M059J (cell line): ENCODE measurements at regions not wholly inside any gene's neighbourhood (a gene's known extent, or its start where the extent isn't known, plus 50 kb on each side); places are given as distances from the start of the nearest gene placed in this dataset.
A peak's percentile ranks its signal among the peaks of the same experiment; 100 is the strongest.
"Not testable (repeated sequence)": the region's sequence is repeated elsewhere in the genome, so short reads cannot be mapped to it uniquely, and the experiment has no call there.

ENCODE experiments used
- DNase-seq: peaks from one replicate; pipeline ENCODE4 v3.0.0-alpha.2; 2012; ENCODE audit warnings: low read depth

DNA sequence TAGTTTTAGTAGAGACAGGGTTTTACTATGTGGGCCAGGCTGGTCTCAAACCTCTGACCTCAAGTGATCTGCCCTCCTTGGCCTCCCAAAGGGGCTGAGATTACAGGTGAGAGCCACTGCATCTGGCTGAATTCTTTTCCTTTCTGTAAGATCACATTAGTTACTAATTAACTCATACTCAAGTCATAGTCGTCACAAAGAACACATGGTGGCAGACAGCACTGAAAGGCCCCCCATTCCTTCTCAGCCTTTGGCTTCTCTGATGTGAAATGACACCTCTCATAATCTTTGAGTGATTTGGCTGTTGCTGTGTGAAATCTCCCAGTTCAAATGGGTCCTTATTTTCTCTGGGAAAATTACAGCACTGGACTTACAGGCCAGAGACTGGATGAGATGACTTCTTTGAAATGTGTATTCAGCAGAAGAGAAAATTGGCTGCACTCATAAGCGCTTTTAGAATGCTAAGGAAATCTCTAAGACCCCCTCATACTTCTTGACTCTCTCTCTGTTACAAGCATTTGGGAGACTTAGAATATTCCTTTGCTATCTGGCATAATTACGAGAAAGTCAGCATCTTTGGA, 764.8 kb downstream of the RNF144A start:
- no peak for DNase-seq

DNA sequence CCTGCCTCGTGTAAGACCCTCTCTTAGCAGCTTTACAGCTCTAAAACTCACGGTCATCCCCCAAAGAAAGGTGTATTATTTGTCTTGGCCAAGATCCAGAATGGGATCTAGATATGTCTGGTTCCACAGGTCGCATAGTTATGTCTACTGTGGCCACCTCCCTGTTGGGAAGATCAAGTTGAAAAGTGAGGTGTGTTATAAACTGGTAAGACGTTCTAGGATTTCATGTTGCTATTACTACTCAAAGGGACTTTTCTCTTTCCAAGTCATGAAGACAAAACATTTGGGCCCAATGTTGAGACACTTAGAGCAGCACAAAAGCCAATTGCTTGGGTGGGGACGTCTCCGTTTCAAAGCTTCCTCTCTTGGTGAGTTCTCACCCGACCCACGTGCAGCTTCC, 766.0 kb downstream of the RNF144A start:
- no peak for DNase-seq

DNA sequence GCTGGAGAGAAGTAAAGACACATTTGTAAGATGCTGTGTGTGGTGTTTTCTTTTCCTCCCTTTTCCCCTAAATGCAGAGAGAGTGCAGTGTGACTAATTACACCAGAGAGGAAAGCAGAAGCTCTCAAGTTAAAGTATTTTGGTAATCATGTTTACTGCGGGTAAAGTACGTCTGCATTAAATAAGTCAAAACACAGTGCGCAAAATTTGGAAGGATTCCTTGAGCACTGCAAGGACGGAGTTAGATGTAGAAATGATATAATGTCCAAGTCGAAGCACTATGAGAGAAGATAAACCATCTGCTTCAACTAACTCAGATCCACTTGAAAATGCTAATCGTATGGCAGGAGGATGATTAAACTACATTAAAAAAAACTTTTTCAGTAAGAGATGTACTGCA, 766.5 kb downstream of the RNF144A start:
- DNase-seq: no peak

DNA sequence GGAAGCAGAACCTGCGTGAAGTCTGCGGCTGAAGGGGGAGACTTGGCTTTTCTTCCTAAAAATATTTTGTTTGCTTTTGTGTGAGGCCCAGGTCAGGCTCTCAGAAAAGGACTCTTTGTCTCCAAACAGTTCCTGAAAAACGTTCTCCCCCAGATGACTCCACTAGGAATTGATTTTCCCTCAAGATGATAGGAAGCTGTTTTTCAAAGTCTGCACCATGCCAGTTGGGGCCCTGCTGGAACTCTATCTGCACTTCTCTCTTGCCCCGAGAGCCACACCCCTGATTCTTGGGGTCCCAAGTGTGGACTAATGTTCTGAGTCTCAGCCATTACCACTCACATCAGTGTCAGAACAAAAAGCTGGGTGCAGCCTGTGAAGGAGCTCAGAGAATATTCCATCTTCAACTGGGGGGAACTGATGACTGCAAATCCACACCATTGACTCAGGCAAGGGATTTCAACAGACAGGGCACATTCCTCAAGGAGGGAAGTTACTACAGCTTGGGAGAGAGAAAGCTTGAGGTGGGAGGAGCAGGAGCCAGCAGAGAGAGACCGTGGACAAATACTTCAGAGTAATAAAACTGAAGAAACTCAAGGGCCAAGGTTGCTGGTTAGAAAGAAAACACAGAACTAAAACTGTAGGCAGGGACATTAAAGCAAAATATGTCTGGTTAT, 768.3 kb downstream of the RNF144A start:
- peak; percentile 13 for DNase-seq

DNA sequence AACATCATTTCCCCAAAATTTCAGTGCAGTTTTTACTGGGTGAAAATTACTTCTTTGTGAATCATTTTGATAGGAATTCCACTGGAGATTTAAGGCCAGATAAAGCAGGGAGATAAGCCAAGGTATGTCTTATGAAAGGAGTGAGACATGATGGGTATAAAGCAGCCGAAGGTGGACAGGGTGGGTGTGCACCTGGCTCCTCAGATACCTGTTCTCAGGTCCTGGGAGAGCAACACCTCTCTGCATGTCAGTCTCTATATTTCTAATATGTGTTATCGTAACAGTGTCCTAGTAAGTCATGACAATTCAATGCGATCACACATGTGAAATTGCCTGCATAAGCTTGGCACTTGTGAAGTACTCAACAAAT, 768.8 kb downstream of the RNF144A start:
- DNase-seq: peak; percentile 3

DNA sequence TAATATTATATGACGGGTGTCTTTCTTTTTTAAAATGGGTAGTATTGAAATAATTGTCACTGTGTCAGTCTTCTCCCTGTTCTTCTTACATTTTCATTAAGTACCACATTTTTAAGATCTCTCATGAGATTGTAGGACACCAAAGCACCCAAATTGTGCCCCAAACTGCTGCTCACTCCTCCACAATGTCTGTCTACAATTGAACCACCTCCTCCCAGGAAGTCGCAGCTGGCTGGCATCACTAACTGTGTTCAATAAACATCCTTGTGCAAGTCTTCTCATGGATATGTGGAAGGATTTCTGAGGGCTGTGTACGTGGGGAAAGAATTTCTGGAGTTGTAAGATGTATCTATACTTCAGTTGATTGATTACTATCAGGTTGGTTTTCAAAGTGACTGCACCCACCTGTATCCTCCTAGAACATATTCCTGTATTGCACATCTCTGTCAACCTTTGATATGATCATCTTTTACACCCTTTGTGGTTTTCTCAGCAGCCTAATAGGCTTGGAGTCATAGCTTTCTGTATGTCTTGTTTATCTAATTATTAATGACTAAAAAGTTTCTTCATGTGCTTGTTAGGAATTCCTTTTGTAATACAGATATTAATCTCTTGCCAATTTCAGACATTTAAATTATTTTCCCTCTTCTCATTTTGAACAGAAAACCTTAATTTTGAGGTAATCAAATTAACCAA, 774.9 kb downstream of the RNF144A start:
- no peak for DNase-seq

DNA sequence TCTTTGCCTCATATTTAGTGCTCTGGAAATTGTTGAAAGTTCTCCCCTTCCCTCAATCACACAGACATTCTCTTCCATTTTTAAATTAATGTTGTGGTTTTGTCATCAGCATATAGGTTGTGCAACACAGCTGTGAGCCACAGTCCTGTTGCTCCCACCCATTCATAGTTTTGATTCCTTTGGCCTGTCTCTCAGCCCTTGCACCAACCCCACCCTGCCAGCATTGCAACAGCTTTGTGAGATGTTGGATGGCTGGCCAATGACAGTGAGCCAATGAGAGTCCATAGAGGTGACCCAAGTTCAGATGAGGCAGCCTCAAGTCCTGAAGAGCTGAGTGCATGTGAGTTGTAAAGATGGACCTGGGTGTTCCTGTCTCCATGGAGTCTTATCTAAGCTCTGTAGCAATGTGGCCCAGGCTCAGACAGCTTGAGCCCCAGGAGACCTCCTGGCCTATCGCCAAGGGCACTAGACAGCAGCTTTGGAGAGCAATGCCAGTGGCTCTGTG, 775.5 kb downstream of the RNF144A start:
- DNase-seq: no peak

DNA sequence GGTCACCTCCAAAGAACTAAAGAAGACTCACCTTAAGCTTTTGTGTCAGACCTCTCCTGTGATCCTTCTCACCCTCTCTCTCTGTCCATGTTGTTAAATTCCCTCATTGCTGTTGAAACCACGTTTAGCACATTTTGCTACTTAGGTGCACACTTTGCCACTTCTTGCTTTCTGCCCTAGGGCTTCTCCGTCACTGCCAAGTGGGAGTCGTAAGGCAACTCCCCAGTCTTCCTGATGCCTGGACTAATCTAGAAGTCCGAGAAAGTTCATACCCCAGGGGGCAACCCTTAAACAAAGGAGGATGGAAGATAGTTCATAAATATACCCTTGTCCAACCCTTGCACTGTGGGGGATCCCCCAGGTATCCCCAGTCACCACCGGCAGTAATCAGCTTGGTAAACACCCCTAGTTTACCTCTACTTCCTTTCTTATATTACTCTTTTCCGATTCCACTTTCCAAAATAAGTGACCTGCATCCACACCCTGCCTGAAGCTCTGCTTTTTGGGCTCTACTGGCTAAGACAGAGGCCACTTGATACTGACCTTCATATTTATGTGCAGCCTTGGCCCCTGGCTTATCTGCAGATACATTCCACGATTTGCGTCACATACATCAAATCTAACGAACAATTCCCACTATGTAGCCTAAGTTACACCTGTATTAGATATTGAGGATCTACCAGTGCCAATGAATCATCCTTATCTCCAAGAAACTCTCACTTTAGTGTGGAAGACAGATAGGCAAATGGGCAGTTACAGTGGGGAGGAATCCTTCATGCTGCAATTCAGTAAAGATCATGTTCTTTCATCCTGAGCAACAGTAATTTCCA, 776.2 kb downstream of the RNF144A start:
- no peak for DNase-seq

DNA sequence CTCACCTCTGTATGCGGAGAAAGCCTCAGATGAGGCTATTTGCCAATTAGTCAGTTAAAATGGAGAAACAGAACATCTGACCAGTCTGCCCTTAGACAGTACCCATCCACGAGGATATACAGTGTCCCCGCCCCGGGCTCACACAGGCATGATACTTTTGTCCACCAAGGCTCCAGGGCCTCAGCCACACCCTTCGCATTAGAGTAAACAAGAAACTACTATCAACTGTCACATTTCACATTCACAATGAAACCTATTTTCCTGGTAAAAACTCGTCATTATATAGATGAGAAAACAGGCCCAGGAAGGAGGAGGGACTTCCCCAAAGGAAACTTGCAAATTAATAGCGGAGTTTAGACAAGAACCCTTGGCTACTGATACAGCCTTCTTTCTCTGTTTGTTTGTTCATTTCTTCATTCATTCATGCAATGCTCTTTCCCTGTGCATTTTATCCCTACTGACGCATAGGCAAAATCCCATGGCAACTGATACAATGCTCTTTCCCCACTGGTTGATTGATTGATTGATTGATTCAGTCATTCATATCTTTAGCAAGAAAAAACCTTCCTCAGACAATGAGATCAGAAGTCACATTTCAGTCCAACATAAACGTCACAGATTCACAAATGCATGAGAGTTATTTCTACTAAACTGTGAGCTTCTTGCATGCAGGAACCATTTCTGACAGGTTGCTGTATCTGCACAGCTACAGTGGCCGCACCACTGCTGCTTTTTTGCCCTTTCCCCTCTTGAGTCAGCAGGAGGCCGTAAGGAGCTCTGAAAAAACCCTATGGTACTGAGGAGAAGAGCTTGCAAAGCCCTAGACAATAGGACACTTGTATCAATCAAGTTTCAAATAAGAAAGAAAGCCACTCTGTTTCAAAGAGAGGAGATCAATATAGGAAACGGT, 777.1 kb downstream of the RNF144A start:
- DNase-seq: no peak

DNA sequence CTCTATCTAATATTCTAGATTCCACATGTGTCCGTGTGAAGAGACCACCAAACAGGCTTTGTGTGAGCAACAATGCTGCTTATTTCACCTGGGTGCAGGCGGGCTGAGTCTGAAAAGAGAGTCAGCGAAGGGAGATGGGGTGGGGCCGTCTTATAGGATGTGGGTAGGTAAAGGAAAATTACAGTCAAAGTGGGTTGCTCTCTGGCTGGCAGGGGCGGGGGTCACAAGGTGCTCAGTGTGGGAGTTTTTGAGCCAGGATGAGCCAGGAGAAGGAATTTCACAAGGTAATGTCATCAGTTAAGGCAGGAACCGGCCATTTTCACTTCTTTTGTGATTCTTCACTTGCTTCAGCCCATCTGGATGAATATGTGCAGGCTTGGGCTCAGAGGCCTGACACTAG, 779.3 kb downstream of the RNF144A start:
- DNase-seq: not testable (repeated sequence)

DNA sequence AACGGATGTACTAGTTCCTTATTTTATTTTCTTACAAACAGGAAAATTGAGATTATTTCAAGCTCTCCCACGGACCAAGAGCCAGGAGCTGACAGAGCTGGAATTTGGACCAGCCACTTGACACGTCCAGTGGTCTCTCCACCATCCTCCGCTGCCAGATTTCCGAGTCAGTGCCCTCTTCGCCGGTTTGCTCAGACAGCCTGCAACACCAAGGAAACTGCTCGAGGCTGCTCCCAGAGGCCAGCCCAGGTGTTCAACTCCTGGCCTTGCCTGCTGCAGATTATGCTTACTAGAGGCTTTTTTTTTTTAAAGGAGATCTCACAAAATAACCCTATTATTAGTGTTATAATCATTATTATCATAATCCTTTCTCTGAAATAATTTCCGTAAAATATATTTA, 779.8 kb downstream of the RNF144A start:
- no peak for DNase-seq

DNA sequence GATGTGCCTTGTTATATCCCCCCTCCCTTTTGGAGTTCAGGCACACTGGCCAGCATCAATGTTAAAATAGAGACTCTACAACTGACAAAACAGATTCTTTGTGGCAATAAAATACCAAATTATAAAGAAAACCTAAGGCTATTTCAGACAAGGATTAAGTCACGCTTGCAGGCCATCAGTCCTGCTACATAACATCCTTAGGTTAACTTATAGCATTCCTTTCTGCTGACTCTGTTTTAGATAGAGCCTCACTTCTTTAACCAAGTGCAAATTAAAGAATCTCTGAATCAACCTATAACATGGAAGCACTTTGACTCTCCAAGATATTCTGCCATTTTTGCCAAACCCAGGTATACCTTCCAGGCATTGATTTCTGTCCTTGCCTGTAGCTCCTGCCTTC, 784.6 kb downstream of the RNF144A start:
- no peak for DNase-seq

DNA sequence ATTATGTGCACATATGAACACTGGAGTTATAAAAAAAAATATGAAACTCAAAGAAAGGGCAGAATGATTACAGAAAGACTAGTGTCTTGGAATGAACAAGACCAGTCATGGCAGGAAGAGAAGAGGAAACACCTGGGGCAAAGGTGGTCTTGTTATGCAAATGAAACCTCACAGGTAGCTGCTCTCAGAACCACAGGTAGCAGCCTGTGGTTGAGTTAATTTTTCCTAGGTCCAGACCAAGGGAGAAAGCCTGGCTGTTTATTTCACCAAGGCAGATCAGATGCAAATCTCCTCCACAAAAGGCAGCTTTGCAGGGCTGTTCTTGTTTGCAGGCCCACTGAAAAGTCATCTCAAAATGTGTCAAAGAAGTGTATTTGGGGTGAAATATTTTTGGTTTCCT, 785.8 kb downstream of the RNF144A start:
- no peak for DNase-seq

DNA sequence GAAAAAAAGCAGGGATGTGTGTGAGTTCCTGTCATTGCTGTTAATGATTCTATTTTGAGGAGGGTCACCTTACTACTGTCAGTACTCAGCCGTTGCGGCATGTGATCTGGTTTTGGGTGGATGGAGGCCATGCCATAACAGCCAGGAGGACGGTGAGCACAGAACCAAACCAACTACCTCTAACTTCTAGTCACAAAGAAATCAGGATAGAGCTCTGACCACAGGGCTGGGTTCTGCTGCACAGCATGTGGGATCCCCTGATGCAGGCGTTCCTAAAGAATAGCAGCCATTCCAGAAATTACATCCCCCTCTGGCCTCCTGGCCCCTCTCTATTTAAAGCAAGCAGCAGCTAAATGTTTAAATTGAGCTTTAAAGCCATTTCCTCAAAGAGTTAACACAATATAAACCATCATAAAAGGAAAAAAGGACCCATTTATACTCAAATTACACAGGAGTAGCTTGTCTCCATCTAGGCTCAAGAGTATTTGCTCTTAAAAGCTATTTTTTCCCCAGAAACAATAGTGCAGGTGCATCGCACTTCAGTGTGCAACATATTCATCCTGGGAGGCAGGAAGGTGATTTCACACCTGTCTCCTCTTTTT, 786.4 kb downstream of the RNF144A start:
- no peak for DNase-seq

DNA sequence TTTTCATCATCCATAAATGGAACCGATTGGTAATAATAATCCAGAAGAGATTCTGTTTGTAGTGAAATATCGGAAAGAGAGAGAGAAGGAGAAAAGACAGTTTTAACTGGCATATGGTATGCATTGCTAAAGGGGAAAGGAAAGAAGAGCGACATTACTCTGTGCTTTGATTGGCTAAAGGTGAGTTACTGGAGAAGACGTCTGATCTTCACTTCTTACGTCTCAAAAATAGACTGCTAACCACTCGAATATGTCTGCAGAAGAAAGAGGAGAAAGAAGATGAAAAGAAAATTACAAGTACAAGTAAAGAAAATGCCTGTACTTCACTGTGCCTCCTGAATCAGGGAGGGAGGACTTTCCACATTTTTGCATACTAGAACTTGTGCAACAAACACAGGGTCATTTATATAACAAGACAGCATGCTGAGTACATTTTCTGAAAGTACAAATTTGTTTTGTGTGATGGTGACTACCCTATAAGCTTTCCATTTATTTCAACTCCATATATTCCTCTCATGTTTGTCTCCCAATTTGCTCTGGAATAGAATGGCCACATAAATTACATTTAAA, 787.2 kb downstream of the RNF144A start:
- no peak for DNase-seq

DNA sequence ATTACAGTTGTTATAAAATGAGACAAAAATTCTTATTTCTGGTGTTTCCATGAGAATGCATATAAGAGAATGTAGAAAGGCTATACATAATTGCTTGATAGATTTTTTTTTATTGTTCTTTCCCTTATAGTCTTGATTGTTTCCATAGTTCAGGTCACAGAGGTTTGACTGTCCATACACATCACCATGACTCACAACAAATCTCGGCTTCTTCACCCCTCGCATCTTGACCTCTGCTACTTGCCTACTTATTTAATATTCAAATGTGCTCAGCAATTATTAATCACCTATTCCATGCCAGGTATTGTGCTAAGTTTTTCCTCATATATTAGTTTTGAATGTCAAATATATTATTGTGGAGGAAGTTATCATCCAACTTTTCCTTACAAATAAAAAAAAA, 789.6 kb downstream of the RNF144A start:
- peak; percentile 7 for DNase-seq

DNA sequence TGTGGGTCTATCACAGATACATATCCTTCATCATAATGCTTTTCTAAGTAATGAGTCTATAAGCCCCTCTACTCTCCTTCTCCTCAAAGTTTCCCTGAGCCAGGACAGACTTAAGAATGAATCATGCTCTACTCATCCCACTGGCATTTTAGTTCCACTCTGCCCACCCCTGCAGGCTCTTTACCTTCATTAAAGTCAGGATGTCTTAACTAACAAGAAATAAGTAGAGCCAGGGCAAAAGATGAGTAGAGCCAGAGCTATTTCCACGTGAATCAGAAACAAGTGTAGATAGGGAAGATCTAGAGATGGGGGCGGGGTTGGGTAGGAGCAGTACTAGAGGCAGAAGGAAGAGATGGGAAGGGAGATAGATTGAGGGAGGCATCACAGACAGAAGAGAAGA, 790.5 kb downstream of the RNF144A start:
- peak; percentile 60 for DNase-seq

DNA sequence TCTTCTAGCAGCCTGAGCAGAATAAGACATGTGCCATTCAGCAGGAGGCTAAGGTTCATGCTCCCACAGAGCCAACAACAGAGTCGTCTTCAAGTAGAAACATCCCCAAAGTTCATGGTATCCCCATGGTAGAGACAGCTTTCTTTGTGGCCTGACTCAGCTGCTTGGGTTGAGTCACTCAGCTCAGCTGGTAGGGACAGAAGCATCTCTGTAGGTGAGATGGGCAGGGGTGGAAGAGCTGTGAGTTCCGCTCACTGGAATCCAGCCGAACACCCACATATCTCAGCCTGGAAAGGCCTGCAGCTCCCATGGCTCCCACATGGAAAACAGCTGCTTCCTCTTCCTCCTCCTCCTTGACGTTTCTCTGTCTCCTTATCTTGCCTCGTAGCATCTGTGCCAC, 792.7 kb downstream of the RNF144A start:
- DNase-seq: peak; percentile 13

DNA sequence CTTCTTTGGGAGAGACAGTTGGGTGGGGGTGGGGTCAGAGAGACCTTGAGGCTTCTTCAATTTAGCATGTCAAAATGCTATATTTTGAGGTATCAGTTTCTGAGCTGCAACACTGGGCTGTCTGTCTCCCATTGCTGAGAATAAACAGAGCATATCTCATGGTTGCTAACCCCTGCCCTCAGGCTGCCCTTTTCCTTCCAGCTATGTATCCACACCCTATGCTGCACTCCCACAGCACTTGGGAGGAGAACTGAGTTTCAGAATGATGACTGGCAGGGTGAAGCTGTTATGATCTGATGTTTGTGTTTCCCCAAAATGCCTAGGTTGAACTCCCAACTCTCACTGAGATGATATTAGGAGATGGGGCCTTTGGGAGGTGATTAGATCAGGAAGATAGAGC, 794.0 kb downstream of the RNF144A start:
- no peak for DNase-seq

DNA sequence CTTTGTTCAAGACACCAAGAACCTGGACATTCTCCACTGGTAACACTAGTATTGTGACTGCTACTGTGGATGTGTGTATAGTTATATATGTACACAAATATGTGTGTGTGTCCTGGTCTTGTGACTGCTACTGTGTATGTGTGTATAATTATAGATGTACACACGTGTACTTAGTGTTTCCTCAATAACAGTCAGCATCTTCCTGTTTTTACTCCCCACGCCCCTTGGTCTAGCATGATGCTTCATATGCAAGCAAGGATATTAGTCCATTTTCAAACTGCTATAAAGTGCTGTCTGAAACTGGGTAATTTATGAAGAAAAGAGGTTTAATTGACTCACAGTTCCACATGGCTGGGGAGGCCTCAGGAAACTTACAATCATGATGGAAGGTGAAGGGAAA, 802.7 kb downstream of the RNF144A start:
- no peak for DNase-seq
